OCI-LY3 (cell line): ENCODE measurements at regions not wholly inside any gene's neighbourhood (a gene's known extent, or its start where the extent isn't known, plus 50 kb on each side); places are given as distances from the start of the nearest gene placed in this dataset.

Experiments
- H2AFZ ChIP-seq: fragments of 200-600, 300-600 bp; shearing (Covaris generic); 2 replicates; pipeline ENCODE4 v1.6.0; 2014; ENCODE audit warnings: antibody characterized with exemption, low read depth, low read length
- H3K27ac ChIP-seq: fragments of 200-600, 300-600 bp; sonication (generic); 2 replicates; pipeline ENCODE4 v1.5.1; 2014; ENCODE audit warnings: mild to moderate bottlenecking, low read length, moderate library complexity, mixed read lengths
- H3K27me3 ChIP-seq: fragments of 200-600, 300-600 bp; sonication (generic); 2 replicates; pipeline ENCODE4 v1.6.1; 2014; ENCODE audit warnings: low read depth, low read length, mixed read lengths
- H3K36me3 ChIP-seq: fragments of 200-600, 300-600 bp; sonication (generic); replicated peaks from 2 replicates; pipeline ENCODE3; 2014; ENCODE audit warnings: low read depth, low read length, mixed read lengths
- H3K4me1 ChIP-seq: fragments of 300-600, 200-600 bp; sonication (generic); 2 replicates; pipeline ENCODE4 v1.6.1; 2014; ENCODE audit warnings: low read length, mixed read lengths
- H3K4me2 ChIP-seq: fragments of 200-600, 300-600 bp; sonication (generic); 2 replicates; pipeline ENCODE4 v1.6.1; 2014; ENCODE audit warnings: low read length, mixed read lengths
- H3K4me3 ChIP-seq: fragments of 300-600, 200-600 bp; sonication (generic); 2 replicates; pipeline ENCODE4 v1.5.1; 2014; ENCODE audit warnings: antibody characterized with exemption, mild to moderate bottlenecking, low read length, moderate library complexity
- H3K79me2 ChIP-seq: fragments of 300-600, 200-600 bp; shearing (Covaris generic); 2 replicates; pipeline ENCODE4 v1.6.1; 2014; ENCODE audit warnings: mild to moderate bottlenecking, low read length, mixed read lengths
- H3K9ac ChIP-seq: fragments of 300-600, 200-600 bp; shearing (Covaris generic); 2 replicates; pipeline ENCODE4 v1.6.0; 2014; ENCODE audit warnings: mild to moderate bottlenecking, low read length, moderate library complexity
- H3K9me3 ChIP-seq: fragments of 200-600, 300-600 bp; shearing (Covaris generic); 2 replicates; pipeline ENCODE4 v1.6.1; 2014; ENCODE audit warnings: low read length, mixed read lengths; ENCODE audit not compliant: insufficient read depth
- H4K20me1 ChIP-seq: fragments of 200-600, 300-600 bp; sonication (generic); 2 replicates; pipeline ENCODE4 v1.6.1; 2016; ENCODE audit warnings: low read length, mixed read lengths; ENCODE audit not compliant: insufficient read depth
- CTCF ChIP-seq: fragments of 200-600, 300-600 bp; sonication (generic); IDR thresholded peaks from 2 replicates; pipeline ENCODE4 v1.5.1; 2014; ENCODE audit warnings: antibody characterized with exemption, low read length, low read depth
- EZH2phosphoT487 ChIP-seq: fragments of 200-600 bp; shearing (Covaris generic); IDR thresholded peaks from 2 replicates; pipeline ENCODE4 v1.6.1; 2018; ENCODE audit warnings: antibody characterized with exemption, mixed run types, low read depth

GRCh38 chr13:74645586-74645985, 511.4 kb upstream of the KLF12 start:
- no peak overlapping the region for H3K9ac ChIP-seq
- H4K20me1 ChIP-seq, result no peaks in the 10 kb centered on the region
- no peaks in the 10 kb centered on the region for H3K4me1 ChIP-seq
- H3K79me2 ChIP-seq, result no peaks in the 10 kb centered on the region
- H3K4me3 ChIP-seq, result no peak overlapping the region
- H3K27me3 ChIP-seq, result no peaks in the 10 kb centered on the region
- no peak overlapping the region for H2AFZ ChIP-seq
- H3K27ac ChIP-seq, result no peak overlapping the region
- H3K9me3 ChIP-seq, result no peaks in the 10 kb centered on the region
- no peak for TF ChIP-seq EZH2phosphoT487
- no peak for TF ChIP-seq CTCF
- H3K36me3 ChIP-seq, result no peaks in the 10 kb centered on the region
- no peak overlapping the region for H3K4me2 ChIP-seq

GRCh38 chr13:74644229-74644628, 510.0 kb upstream of the KLF12 start:
- Histone ChIP-seq H3K36me3 (no peaks in the 10 kb centered on the region), H3K4me2 (no peak overlapping the region), H3K9me3 (no peaks in the 10 kb centered on the region), H3K4me1 (no peaks in the 10 kb centered on the region), H4K20me1 (no peaks in the 10 kb centered on the region), H3K4me3 (no peak overlapping the region), H3K27ac (no peak overlapping the region), H3K79me2 (no peaks in the 10 kb centered on the region), H3K27me3 (no peaks in the 10 kb centered on the region), H2AFZ (no peak overlapping the region), H3K9ac (no peak overlapping the region)
- TF ChIP-seq CTCF (no peak), EZH2phosphoT487 (no peak)

- no peak overlapping the region for H3K4me3 ChIP-seq
- no peak overlapping the region for H3K9ac ChIP-seq
- no peaks in the 10 kb centered on the region for H3K36me3 ChIP-seq
- no peak overlapping the region for H3K27ac ChIP-seq
- H4K20me1 ChIP-seq, result no peaks in the 10 kb centered on the region
- no peaks in the 10 kb centered on the region for H3K79me2 ChIP-seq
- H3K4me1 ChIP-seq, result no peaks in the 10 kb centered on the region
- H3K4me2 ChIP-seq, result no peak overlapping the region
- H3K27me3 ChIP-seq, result no peaks in the 10 kb centered on the region
- H2AFZ ChIP-seq, result no peak overlapping the region
- TF ChIP-seq EZH2phosphoT487 (no peak), CTCF (no peak)
- no peaks in the 10 kb centered on the region for H3K9me3 ChIP-seq
These were observed 507.4 kb upstream of the KLF12 start for GRCh38 chr13:74641586-74641985.

- Histone ChIP-seq H2AFZ (no peak overlapping the region), H3K4me2 (no peak overlapping the region), H3K9ac (no peak overlapping the region), H3K27me3 (no peaks in the 10 kb centered on the region), H4K20me1 (no peaks in the 10 kb centered on the region), H3K4me1 (no peaks in the 10 kb centered on the region), H3K4me3 (no peak overlapping the region), H3K36me3 (no peaks in the 10 kb centered on the region), H3K79me2 (no peaks in the 10 kb centered on the region), H3K27ac (no peak overlapping the region), H3K9me3 (no peaks in the 10 kb centered on the region)
- no peak for TF ChIP-seq CTCF
- TF ChIP-seq EZH2phosphoT487, result no peak
These were observed 499.5 kb upstream of the KLF12 start for GRCh38 chr13:74633734-74634133.
